Activated B cell treated with CpG ODN at 0.5 μM for 24 hours (primary cell): ENCODE measurements at regions not wholly inside any gene's neighbourhood (a gene's known extent, or its start where the extent isn't known, plus 50 kb on each side); places are given as distances from the start of the nearest gene placed in this dataset.

ENCODE experiments used
- ATAC-seq: fragments of 200-7000 bp; cut with Tn5 transposase; one replicate; pipeline ENCODE4 v1.10.0; 2021; ENCODE audit warnings: low read depth, mild to moderate bottlenecking, moderate library complexity
- CTCF ChIA-PET: fragments of 350-600 bp; sonication (Branson Sonifier 250); formaldehyde crosslinking; loops from one replicate; lab custom pipeline; 2021; ENCODE audit warnings: antibody characterized with exemption; lab: Charles Lee
- POLR2A ChIA-PET: fragments of 350-600 bp; sonication (Branson Sonifier 250); formaldehyde crosslinking; loops from one replicate; lab custom pipeline; 2021; ENCODE audit warnings: antibody characterized with exemption; lab: Charles Lee
- DNase-seq: peaks from one replicate; pipeline ENCODE4 v3.0.0; 2022
- H3K27ac Mint-ChIP-seq: one replicate; pipeline ENCODE4 v1.8.0; 2020; ENCODE audit warnings: mixed read lengths
- H3K27me3 Mint-ChIP-seq: one replicate; pipeline ENCODE4 v1.8.0; 2021; ENCODE audit warnings: mixed read lengths
- H3K36me3 Mint-ChIP-seq: one replicate; pipeline ENCODE4 v1.8.0; 2021; ENCODE audit warnings: low read depth, mixed read lengths
- H3K4me1 Mint-ChIP-seq: one replicate; pipeline ENCODE4 v1.8.0; 2021; ENCODE audit warnings: mixed read lengths
- H3K4me3 Mint-ChIP-seq: one replicate; pipeline ENCODE4 v1.8.0; 2020; ENCODE audit warnings: mild to moderate bottlenecking, mixed read lengths
- H3K9me3 Mint-ChIP-seq: one replicate; pipeline ENCODE4 v1.8.0; 2020; ENCODE audit warnings: mixed read lengths
- intact Hi-C: fragments of 100-400 bp; cut with micrococcal nuclease; formaldehyde crosslinking; loops from one replicate; pipeline ENCODE4 v1.15.1; 2024
- TF ChIP-seq, protein P1 (sequence below): fragments of 200-600 bp; IDR thresholded peaks from one replicate; pipeline ENCODE4 v1.8.0; 2022; ENCODE audit warnings: antibody characterized with exemption, mild to moderate bottlenecking

DNA sequence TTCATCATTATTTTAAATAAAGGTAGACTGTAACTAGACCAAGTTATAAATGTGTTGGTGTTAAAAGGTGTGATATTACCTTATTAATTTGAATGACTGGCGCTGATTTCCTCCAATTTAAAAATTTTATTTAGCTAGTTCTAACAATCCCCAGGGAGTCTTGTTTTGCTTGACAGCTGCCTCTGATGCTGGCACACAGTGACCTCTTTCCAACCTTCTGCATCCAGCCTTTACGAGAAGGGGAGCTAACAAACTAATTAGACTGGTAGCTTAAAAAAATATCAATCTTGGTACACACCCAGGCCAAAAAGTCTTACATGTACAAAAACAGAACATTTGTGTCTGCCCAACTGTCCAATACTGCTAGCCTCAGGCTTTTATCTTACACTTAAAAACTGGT, 51.8 kb upstream of the ENPEP start:
- CTCF ChIA-PET: no interaction called here

GRCh38 chr4:110418641-110419040, 57.3 kb upstream of the ENPEP start:
- Mint-ChIP-seq H3K27ac (no peak overlapping the region), H3K9me3 (peaks cover 7% of the 10 kb centered on the region), H3K4me1 (no peaks in the 10 kb centered on the region), H3K27me3 (no peaks in the 10 kb centered on the region), H3K36me3 (no peaks in the 10 kb centered on the region), H3K4me3 (no peak overlapping the region)
- TF ChIP-seq, protein P1, sequence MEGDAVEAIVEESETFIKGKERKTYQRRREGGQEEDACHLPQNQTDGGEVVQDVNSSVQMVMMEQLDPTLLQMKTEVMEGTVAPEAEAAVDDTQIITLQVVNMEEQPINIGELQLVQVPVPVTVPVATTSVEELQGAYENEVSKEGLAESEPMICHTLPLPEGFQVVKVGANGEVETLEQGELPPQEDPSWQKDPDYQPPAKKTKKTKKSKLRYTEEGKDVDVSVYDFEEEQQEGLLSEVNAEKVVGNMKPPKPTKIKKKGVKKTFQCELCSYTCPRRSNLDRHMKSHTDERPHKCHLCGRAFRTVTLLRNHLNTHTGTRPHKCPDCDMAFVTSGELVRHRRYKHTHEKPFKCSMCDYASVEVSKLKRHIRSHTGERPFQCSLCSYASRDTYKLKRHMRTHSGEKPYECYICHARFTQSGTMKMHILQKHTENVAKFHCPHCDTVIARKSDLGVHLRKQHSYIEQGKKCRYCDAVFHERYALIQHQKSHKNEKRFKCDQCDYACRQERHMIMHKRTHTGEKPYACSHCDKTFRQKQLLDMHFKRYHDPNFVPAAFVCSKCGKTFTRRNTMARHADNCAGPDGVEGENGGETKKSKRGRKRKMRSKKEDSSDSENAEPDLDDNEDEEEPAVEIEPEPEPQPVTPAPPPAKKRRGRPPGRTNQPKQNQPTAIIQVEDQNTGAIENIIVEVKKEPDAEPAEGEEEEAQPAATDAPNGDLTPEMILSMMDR: no peak
- POLR2A ChIA-PET: no interaction called here
- DNase-seq (no peak), ATAC-seq (no peak)
- intact Hi-C loops: no loop called here
- CTCF ChIA-PET: no interaction called here

More for the DNA sequence above, 51.8 kb upstream of the ENPEP start:
- H3K9me3 Mint-ChIP-seq: no peaks in the 10 kb centered on the region
- POLR2A ChIA-PET: no interaction called here
- H3K27me3 Mint-ChIP-seq: no peaks in the 10 kb centered on the region
- TF ChIP-seq, protein P1: no peak
- H3K36me3 Mint-ChIP-seq: no peaks in the 10 kb centered on the region
- no peak overlapping the region for H3K27ac Mint-ChIP-seq
- H3K4me3 Mint-ChIP-seq: no peak overlapping the region
- ATAC-seq (no peak), DNase-seq (no peak)
- no peaks in the 10 kb centered on the region for H3K4me1 Mint-ChIP-seq
- intact Hi-C loops: no loop called here

DNA sequence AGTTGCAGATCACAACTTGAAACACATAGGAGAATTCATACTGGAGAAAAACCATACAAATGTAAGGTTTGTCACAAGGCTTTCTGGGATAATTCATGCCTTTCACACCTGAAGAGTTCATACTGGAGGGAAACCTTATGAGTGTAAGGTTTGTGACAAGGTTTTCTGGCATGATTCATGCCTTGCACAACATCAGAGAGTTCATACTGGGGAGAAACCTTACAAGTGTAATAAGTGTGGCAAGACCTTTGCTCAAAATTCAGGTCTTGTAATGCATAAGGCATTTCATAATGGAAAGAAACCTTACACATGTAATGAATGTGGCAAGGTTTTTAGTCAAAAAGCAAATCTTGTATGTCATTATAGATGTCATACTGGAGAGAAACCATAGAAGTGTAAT, 58.8 kb upstream of the ENPEP start:
- intact Hi-C loops: no loop called here
- no peaks in the 10 kb centered on the region for H3K4me1 Mint-ChIP-seq
- no peak overlapping the region for H3K27ac Mint-ChIP-seq
- no peak overlapping the region for H3K4me3 Mint-ChIP-seq
- H3K9me3 Mint-ChIP-seq: peaks cover 7% of the 10 kb centered on the region
- no peaks in the 10 kb centered on the region for H3K27me3 Mint-ChIP-seq
- ChIA-PET CTCF (no interaction called here), POLR2A (no interaction called here)
- H3K36me3 Mint-ChIP-seq: no peaks in the 10 kb centered on the region
- ATAC-seq (no peak), DNase-seq (no peak)
- TF ChIP-seq, protein P1: no peak

DNA sequence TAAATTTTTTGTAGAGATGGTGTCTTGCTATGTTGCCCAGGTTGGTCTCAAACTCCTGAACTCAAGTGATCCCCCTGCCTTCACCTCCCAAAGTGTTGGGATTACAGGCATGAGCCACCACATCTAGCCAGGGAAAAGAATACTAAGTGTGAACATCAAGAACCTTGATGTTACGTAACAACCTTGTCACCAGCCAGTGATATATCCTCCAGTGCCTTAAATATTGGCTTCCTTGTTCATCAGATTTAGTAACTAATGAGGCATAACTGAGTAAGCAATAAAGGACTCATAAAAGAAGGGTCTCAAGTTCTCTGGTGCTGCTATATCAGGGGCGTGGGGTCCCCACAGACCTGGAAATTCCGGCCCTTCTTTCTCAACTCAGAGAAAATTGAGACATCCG, 60.5 kb upstream of the ENPEP start:
- no peaks in the 10 kb centered on the region for H3K27me3 Mint-ChIP-seq
- H3K4me1 Mint-ChIP-seq: no peaks in the 10 kb centered on the region
- intact Hi-C loops: no loop called here
- POLR2A ChIA-PET: no interaction called here
- no peaks in the 10 kb centered on the region for H3K36me3 Mint-ChIP-seq
- TF ChIP-seq, protein P1: no peak
- DNase-seq: no peak
- H3K27ac Mint-ChIP-seq: no peak overlapping the region
- H3K4me3 Mint-ChIP-seq: no peak overlapping the region
- peaks cover 7% of the 10 kb centered on the region for H3K9me3 Mint-ChIP-seq
- CTCF ChIA-PET: no interaction called here
- ATAC-seq: no peak

- ATAC-seq: no peak
- POLR2A ChIA-PET: no interaction called here
- TF ChIP-seq, protein P1: no peak
- no peaks in the 10 kb centered on the region for H3K36me3 Mint-ChIP-seq
- H3K4me3 Mint-ChIP-seq: no peak overlapping the region
- CTCF ChIA-PET: no interaction called here
- intact Hi-C loops: no loop called here
- no peak overlapping the region for H3K27ac Mint-ChIP-seq
- no peaks in the 10 kb centered on the region for H3K4me1 Mint-ChIP-seq
- no peak for DNase-seq
- no peaks in the 10 kb centered on the region for H3K27me3 Mint-ChIP-seq
- peaks cover 7% of the 10 kb centered on the region for H3K9me3 Mint-ChIP-seq
These were observed 60.9 kb upstream of the ENPEP start for GRCh38 chr4:110415041-110415440.
